SHP77 treated with DMSO at 0.1 percent for 48 hours (cell line): ENCODE measurements at regions not wholly inside any gene's neighbourhood (a gene's known extent, or its start where the extent isn't known, plus 50 kb on each side); places are given as distances from the start of the nearest gene placed in this dataset.

Experiments
- DNase-seq: peaks from one replicate; lab custom pipeline; 2025; lab: John Stamatoyannopoulos, UW

DNA sequence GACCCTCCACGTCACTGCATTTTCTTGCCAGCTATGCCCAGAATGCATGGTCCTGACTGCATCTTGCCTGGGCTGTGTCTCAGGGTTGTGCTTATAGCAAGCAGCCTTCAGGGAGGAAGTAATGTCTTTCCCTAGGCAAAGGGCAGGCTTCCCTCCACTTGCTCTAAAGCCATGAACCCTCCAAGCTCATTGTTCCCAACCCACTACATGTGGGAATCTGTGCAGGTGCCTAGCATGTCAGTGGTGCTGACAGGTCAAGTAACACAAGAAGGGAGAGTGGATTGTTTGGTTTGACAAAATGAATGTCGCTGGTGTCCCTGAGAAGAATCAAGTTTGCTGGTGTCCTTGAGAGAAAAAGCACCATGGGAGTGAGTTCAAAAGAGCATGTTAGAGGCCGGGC, 53.9 kb upstream of the UCN3 start:
- DNase-seq = no peak

DNA sequence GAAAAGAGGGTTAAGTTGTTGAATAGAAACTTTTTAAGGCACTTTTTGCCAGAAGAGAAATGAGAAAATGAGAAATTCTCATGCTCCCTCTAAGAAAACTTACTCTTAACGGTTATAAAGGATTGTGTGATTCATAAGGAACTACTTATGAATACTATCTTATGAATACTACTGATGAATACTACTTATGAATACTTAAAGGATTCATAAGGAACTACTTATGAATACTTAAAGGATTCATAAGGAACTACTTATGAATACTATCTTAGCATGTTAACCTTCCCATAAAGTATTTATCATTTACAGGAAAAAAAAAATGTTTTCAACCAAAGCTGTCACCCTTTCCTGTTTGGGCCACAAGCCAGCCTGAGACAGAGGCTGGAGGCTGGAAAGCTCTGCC, 53.1 kb upstream of the UCN3 start:
- DNase-seq = no peak

DNA sequence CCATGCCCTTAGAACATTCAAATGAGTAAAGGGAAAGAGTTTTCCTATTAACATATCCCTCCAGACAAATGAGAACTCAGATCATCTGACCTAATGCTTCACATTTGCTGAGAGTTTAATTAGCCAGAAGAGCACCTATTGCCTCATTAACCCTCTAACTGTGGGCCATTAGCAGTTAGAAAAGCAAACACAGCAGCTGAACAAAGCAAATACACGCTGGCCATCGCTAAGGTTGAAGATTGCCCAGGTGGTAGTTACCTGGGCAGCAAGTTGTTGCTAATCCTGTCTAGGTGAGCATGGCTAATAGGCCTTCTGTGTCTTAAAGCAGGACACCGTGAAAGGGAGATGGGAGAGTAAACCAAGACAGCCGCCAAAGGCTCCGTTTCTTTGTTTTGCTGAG, 49.9 kb upstream of the UCN3 start:
- DNase-seq = peak; percentile 7
